Ureter (tissue), 1 donor: ENCODE measurements at regions not wholly inside any gene's neighbourhood (a gene's known extent, or its start where the extent isn't known, plus 50 kb on each side); places are given as distances from the start of the nearest gene placed in this dataset.
"Not testable (repeated sequence)": the region's sequence is repeated elsewhere in the genome, so short reads cannot be mapped to it uniquely, and the experiment has no call there.

Experiments used
- DNase-seq: peaks from one replicate; pipeline ENCODE4 v3.0.0-alpha.2; 2020; ENCODE audit warnings: low spot score
- donor health status: DM: yes; HTN: yes; CAD: no.

GRCh38 chrX:45696736-45697135 is 496.1 kb upstream of the DIPK2B start:
- DNase-seq, result no peak

- no peak for DNase-seq
These were observed 489.3 kb upstream of the DIPK2B start for GRCh38 chrX:45689971-45690370.

- no peak for DNase-seq
These were observed 483.2 kb upstream of the DIPK2B start for GRCh38 chrX:45683914-45684313.

- DNase-seq, result no peak
These were observed 481.2 kb upstream of the DIPK2B start for GRCh38 chrX:45681891-45682290.

- no peak for DNase-seq
These were observed 469.2 kb upstream of the DIPK2B start for GRCh38 chrX:45669715-45670340.

GRCh38 chrX:45668686-45669443 is 468.2 kb upstream of the DIPK2B start:
- no peak for DNase-seq

- no peak for DNase-seq
These were observed 467.0 kb upstream of the DIPK2B start for GRCh38 chrX:45667666-45668065.

- DNase-seq, result no peak
These were observed 464.1 kb upstream of the DIPK2B start for GRCh38 chrX:45664727-45665290.

GRCh38 chrX:45660477-45660876 is 459.8 kb upstream of the DIPK2B start:
- no peak for DNase-seq

- DNase-seq, result no peak
These were observed 432.7 kb upstream of the DIPK2B start for GRCh38 chrX:45633419-45633818.

GRCh38 chrX:45632506-45632905 is 431.8 kb upstream of the DIPK2B start:
- DNase-seq, result no peak

- DNase-seq, result no peak
These were observed 429.4 kb upstream of the DIPK2B start for GRCh38 chrX:45630078-45630477.

GRCh38 chrX:45628041-45628440 is 427.4 kb upstream of the DIPK2B start:
- DNase-seq, result no peak

GRCh38 chrX:45623266-45623665 is 422.6 kb upstream of the DIPK2B start:
- DNase-seq, result no peak

GRCh38 chrX:45622538-45622937 is 421.9 kb upstream of the DIPK2B start:
- no peak for DNase-seq

- DNase-seq, result no peak
These were observed 421.4 kb upstream of the DIPK2B start for GRCh38 chrX:45622042-45622423.

GRCh38 chrX:45621376-45622041 is 420.8 kb upstream of the DIPK2B start:
- no peak for DNase-seq

GRCh38 chrX:45619290-45619689 is 418.6 kb upstream of the DIPK2B start:
- DNase-seq, result no peak

GRCh38 chrX:45615591-45615990 is 414.9 kb upstream of the DIPK2B start:
- not testable (repeated sequence) for DNase-seq

GRCh38 chrX:45614853-45615252 is 414.2 kb upstream of the DIPK2B start:
- no peak for DNase-seq

GRCh38 chrX:45602151-45602550 is 401.5 kb upstream of the DIPK2B start:
- no peak for DNase-seq

GRCh38 chrX:45601052-45601451 is 400.4 kb upstream of the DIPK2B start:
- no peak for DNase-seq

GRCh38 chrX:45598861-45599260 is 398.2 kb upstream of the DIPK2B start:
- DNase-seq, result no peak
